Esophagus squamous epithelium (tissue), 5 donors: ENCODE measurements at regions not wholly inside any gene's neighbourhood (a gene's known extent, or its start where the extent isn't known, plus 50 kb on each side); places are given as distances from the start of the nearest gene placed in this dataset.

Source experiments
- DNase-seq: peaks from one replicate; lab custom pipeline; 2025; lab: John Stamatoyannopoulos, UW
- H3K27ac ChIP-seq, 4 donors: fragments of 200-600 bp; sonication (generic); one replicate each; pipeline ENCODE4 v1.5.1; 2016 to 2019; ENCODE audit warnings: mild to moderate bottlenecking in 1 of 4
- H3K27me3 ChIP-seq, 4 donors: fragments of 200-600 bp; sonication (generic); 1 replicate in 3 of 4; 2 replicates in 1 of 4; pipeline versions ENCODE4 v1.5.1 to v1.6.0; 2017 to 2021; ENCODE audit warnings: antibody characterized with exemption in 1 of 4
- H3K36me3 ChIP-seq, 3 donors: fragments of 200-600 bp; sonication (generic); one replicate each; pipeline ENCODE4 v1.5.1; 2016 to 2019
- H3K4me1 ChIP-seq, 3 donors: fragments of 200-600 bp; sonication (generic); one replicate each; pipeline ENCODE4 v1.5.1; 2017 to 2019
- H3K4me3 ChIP-seq, 4 donors: fragments of 200-600 bp; sonication (generic); 1 replicate in 3 of 4; 2 replicates in 1 of 4; pipeline ENCODE4 v1.5.1; 2016 to 2019; ENCODE audit warnings: mild to moderate bottlenecking in 2 of 4, moderate library complexity in 1 of 4
- H3K9me3 ChIP-seq, 3 donors: fragments of 200-600 bp; sonication (generic); one replicate each; pipeline ENCODE4 v1.5.1; 2016 to 2019
- POLR2A ChIP-seq, 4 donors: fragments of 450-650 bp; IDR thresholded peaks; one replicate each; pipeline ENCODE4 v1.6.1; 2017; ENCODE audit warnings: antibody characterized with exemption in 4 of 4, mild to moderate bottlenecking in 4 of 4, moderate library complexity in 3 of 4
- WGBS, 2 donors: methylation state at CpG; one replicate each; pipeline ENCODE4 v1.1.5; 2018; 5-methylcytosine and 5-hydroxymethylcytosine counted together
- intact Hi-C: fragments of 100-400 bp; cut with DNase I; formaldehyde crosslinking; loops from one replicate; pipeline ENCODE4 v1.15.0; 2022
- TF ChIP-seq, protein P1 (sequence below), 6 experiments: fragments of 450-650 bp in 4 of 6; fragments of 200-600 bp in 2 of 6; sonication (generic) in 2 of 6; IDR thresholded peaks; one replicate each; pipeline ENCODE4 v1.5.1; 2016 to 2019; ENCODE audit warnings: antibody characterized with exemption in 6 of 6, mild to moderate bottlenecking in 4 of 6, moderate library complexity in 4 of 6
- donor health status: DM: yes; HTN: yes; CAD: no.

DNA sequence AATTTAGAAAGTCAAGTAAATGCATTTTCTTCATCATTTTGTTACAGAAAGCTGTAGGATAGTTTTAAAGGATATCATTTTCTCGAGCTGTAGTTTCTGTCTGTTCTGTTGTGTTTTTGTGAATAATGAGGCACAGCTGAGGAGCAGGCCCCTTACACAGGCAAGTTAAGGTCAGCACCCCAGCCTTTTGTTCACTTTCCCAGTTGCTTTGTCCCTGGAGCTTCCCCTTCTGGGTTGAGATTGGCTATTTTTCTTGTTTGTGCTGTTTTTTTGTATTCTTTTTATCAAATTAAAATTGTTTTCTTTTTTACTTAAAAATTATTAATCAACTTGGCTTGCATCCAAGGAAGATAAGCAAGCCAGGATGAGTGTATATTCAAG is 213.8 kb upstream of the ACTBL2 start:
- Histone ChIP-seq H3K4me1 (peaks cover 0 to 49% (median 22%) of the 10 kb centered on the region in 3 donors), H3K27ac (peak overlapping the region in 2 of 4 donors; percentile 75 to 77)
- WGBS, 2 donors, result 52 to 64% methylated on average over 1 of the region's 1 CpG

DNA sequence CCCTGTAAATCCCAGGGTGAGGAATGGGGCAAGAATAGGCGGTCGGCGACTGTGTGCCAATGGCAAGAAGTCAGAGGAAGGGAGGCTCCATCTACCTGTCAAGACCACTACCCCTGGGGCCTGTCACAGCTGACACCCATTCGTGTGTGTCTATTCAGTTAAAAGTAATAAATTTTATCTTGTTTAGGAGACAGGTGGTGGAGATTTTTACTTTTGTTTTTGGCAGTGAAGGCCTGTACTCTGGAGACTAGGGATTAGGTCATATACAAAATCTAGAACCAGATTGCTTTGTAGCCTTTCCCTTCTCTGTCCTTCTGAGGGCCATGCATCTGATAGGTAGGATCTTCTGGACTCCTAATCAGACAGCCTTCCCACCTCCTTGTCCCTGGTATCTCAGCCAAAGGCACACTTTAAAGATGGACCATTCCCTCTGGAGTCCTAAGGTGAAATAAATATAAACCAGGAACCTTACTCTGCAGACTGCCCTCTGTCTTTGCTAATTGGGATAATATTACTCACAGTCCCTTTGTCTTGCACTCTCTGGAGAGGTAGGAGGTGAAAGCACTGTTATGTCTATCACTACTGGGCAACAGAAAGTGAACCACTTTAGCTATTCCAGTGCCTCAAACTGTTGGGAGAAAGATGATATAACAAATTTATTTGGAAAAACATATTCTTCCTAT is 213.2 kb upstream of the ACTBL2 start:
- WGBS, 2 donors, result 49 to 51% methylated on average over 4 of the region's 4 CpGs
- H3K4me3 ChIP-seq, result no peak overlapping the region
- peak overlapping the region; percentile 54 to 77 (median 68) for H3K27ac ChIP-seq

More for the DNA sequence above, 213.8 kb upstream of the ACTBL2 start:
- H3K27me3 ChIP-seq, result no peaks in the 10 kb centered on the region
- no peaks in the 10 kb centered on the region for H3K36me3 ChIP-seq
- intact Hi-C loops, result no loop called here
- no peak for TF ChIP-seq POLR2A (IDR thresholded peaks at IDR 0.05)
- TF ChIP-seq, protein P1, sequence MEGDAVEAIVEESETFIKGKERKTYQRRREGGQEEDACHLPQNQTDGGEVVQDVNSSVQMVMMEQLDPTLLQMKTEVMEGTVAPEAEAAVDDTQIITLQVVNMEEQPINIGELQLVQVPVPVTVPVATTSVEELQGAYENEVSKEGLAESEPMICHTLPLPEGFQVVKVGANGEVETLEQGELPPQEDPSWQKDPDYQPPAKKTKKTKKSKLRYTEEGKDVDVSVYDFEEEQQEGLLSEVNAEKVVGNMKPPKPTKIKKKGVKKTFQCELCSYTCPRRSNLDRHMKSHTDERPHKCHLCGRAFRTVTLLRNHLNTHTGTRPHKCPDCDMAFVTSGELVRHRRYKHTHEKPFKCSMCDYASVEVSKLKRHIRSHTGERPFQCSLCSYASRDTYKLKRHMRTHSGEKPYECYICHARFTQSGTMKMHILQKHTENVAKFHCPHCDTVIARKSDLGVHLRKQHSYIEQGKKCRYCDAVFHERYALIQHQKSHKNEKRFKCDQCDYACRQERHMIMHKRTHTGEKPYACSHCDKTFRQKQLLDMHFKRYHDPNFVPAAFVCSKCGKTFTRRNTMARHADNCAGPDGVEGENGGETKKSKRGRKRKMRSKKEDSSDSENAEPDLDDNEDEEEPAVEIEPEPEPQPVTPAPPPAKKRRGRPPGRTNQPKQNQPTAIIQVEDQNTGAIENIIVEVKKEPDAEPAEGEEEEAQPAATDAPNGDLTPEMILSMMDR (IDR thresholded peaks at IDR 0.05), result no peak
- H3K4me3 ChIP-seq, result no peak overlapping the region
- DNase-seq, result no peak
- no peaks in the 10 kb centered on the region for H3K9me3 ChIP-seq

DNA sequence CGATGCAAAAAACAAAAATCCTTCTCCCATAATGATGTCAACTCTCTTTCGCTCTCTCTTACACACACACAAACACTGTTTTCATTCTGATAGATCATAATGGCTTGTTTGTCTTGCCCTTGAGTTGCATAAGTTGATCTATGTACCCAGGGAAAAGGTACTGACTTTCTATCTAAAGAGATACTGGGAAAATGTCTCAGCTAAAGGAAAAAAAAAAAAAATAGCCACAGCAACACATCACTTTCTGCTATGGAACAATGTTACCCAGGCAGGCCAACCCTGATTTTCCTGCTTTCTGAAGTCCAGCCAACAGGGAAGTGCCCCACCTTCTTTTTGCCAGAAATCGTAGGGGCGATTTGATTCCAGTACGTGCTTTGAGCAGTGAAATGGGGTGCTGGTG is 212.6 kb upstream of the ACTBL2 start:
- Histone ChIP-seq H3K9me3 (no peaks in the 10 kb centered on the region), H3K27ac (peak overlapping the region; percentile 54 to 77 (median 68)), H3K27me3 (no peaks in the 10 kb centered on the region), H3K4me3 (no peak overlapping the region), H3K36me3 (no peaks in the 10 kb centered on the region), H3K4me1 (peaks cover 0 to 49% (median 22%) of the 10 kb centered on the region in 3 donors)
- DNase-seq, result no peak
- TF ChIP-seq, protein P1 (IDR thresholded peaks at IDR 0.05), result no peak
- TF ChIP-seq POLR2A (IDR thresholded peaks at IDR 0.05), result no peak
- intact Hi-C loops, result no loop called here
- 43 to 63% methylated on average over 5 of the region's 5 CpGs for WGBS, 2 donors

More for the DNA sequence above, 213.2 kb upstream of the ACTBL2 start:
- DNase-seq, result no peak
- Histone ChIP-seq H3K9me3 (no peaks in the 10 kb centered on the region), H3K4me1 (peaks cover 0 to 49% (median 22%) of the 10 kb centered on the region in 3 donors), H3K27me3 (no peaks in the 10 kb centered on the region), H3K36me3 (no peaks in the 10 kb centered on the region)
- TF ChIP-seq, protein P1 (IDR thresholded peaks at IDR 0.05), result peak in 2 of 6 experiments; percentile 12 to 36
- TF ChIP-seq POLR2A (IDR thresholded peaks at IDR 0.05), result no peak
- intact Hi-C loops, result no loop called here

DNA sequence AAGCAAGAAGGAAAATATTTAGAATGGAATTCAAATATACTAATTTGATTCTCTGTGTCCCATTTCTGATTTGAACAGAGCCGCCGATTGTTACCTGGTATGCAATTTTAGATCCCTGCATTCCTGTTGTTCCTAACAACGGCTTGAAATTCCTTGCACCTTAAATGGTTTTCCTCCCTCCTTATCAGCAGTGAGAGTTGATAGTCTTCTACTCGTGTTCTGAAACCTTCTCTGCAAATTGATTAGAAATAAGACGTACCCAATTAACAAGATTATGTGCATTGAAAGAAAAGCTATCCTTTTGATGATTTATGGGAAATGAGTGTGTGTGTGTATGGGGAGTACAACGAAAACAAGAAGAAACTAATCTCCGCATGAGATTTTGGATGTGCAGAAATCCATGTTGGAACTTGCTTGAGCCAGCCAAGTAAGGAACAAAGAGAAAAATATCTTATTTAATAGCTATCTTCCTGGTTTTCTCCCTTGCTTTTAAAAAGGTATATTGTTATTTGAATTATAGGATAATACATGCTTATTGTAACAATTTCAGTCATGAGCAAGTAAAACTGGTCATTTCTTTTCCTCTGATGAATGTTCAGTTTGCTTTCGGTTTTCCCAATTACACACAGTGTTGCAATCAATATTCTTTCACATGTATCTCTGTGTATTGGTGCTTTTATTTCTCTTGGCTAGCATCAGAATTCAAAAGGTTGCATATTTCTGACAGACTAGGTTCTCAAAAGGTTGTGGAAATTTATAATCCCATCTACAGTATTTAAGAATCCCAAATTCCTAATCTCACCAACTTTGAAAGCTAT is 211.1 kb upstream of the ACTBL2 start:
- WGBS, 2 donors, result 39 to 46% methylated on average over 8 of the region's 8 CpGs
- Histone ChIP-seq H3K36me3 (no peaks in the 10 kb centered on the region), H3K27me3 (no peaks in the 10 kb centered on the region), H3K4me1 (peaks cover 0 to 49% (median 22%) of the 10 kb centered on the region in 3 donors), H3K4me3 (peak overlapping the region in 3 of 4 donors; percentile 2 to 22 (median 12)), H3K9me3 (no peaks in the 10 kb centered on the region), H3K27ac (peak overlapping the region; percentile 53 to 77 (median 72))
- DNase-seq, result no peak
- no peak for TF ChIP-seq POLR2A (IDR thresholded peaks at IDR 0.05)
- TF ChIP-seq, protein P1 (IDR thresholded peaks at IDR 0.05), result no peak
- intact Hi-C loops, result no loop called here
